Posterior vena cava (tissue), 2 donors: ENCODE measurements at regions not wholly inside any gene's neighbourhood (a gene's known extent, or its start where the extent isn't known, plus 50 kb on each side); places are given as distances from the start of the nearest gene placed in this dataset.
"Not testable (repeated sequence)": the region's sequence is repeated elsewhere in the genome, so short reads cannot be mapped to it uniquely, and the experiment has no call there.

ENCODE experiments used
- DNase-seq: peaks from one replicate; pipeline ENCODE4 v3.0.0-alpha.2; 2020; ENCODE audit warnings: low spot score
- intact Hi-C, 2 donors: fragments of 100-400 bp; cut with DNase I; formaldehyde crosslinking; loops; one replicate each; pipeline versions ENCODE4 v1.14.1 to v1.14.2; 2022 to 2023
- donor health status: DM: yes; HTN: yes; CAD: no.
- donor health status: DM: yes; HTN: yes; CAD: no.

DNA sequence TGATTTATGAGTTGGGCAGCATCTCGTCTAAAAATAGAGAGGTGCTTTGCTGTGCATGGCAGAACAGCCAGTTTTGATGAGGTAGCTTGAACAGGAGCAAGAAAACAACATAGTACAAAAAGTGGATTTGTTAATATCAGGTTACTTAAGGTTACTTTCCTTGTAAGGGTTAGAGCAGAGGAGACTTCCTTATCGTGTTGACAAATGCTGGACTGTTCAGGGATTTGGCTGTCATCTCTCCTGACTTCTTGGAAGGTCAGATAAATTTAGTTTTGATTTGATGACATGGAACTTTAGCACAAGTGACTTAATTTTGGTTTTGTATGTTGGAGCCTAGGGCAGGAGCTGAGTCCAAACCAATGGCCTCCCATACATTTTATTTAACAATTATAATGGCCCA is 163.9 kb upstream of the ELAC2 start:
- intact Hi-C loops, result no loop called here
- no peak for DNase-seq

GRCh38 chr17:13176436-13176835 is 158.6 kb upstream of the ELAC2 start:
- intact Hi-C loops, result no loop called here
- no peak for DNase-seq

DNA sequence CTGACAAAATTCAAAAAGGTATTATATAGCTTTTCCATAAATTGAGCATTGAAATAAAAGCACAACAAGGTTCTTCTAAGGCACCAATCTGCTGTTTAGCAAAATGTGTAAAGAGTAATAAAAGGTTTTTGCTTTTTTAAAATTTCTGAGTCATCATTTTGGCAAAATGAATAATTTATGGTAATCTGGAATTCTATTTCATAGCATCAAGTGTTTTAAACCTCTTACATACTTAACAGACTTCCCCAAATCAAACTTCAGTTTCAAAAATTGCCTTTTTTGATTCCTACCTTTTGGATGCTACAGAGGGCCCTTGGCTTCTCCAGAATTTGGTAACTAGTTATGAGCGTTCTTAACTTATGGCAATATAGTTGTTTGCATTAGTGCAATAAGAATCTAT is 154.0 kb upstream of the ELAC2 start:
- intact Hi-C loops, result no loop called here
- DNase-seq, result no peak

GRCh38 chr17:13162361-13162760 is 144.5 kb upstream of the ELAC2 start:
- DNase-seq, result no peak
- intact Hi-C loops, result no loop called here

GRCh38 chr17:13160790-13161189 is 143.0 kb upstream of the ELAC2 start:
- intact Hi-C loops, result no loop called here
- DNase-seq, result no peak

- intact Hi-C loops, result no loop called here
- DNase-seq, result no peak
Observed at GRCh38 chr17:13160296-13160695, 142.5 kb upstream of the ELAC2 start.

DNA sequence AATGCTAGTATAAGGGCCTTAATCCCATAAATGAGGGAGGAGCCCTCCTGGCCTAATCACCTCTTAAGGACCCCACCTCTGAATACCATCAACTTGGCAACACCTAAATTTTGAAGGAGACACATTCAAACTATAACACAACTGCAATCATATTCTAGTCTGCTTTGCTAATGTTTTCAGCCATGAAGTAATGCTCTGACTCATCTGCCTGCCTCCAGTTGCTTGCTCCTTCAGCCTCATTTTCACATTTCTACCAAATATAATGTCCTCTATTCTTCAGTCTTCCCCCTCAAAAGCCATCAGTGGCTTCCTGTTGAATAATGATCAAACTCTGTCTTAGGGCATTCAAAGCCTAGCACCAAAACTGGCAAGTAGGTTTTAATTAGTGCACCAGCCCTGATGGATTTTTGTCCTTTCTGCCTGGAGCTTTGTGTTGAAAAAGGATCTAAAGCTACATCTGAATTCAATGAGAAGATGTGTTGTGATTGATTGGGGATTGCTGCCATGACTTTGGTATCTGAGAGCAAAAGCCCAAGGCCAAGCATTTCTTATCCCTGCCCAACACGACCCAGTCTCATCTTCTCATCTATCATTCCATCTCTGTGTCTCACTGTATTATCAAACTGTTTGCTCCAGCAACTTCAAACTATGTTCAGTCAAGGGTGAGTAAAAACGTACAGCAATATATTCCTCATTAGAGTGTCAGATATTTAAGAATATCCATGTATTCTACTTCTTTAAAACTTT is 140.8 kb upstream of the ELAC2 start:
- intact Hi-C loops, result no loop called here
- DNase-seq, result no peak

- no peak for DNase-seq
- intact Hi-C loops, result no loop called here
Observed at GRCh38 chr17:13157656-13158055, 139.8 kb upstream of the ELAC2 start.

- intact Hi-C loops, result no loop called here
Observed at GRCh38 chr17:13154930-13155329, 137.1 kb upstream of the ELAC2 start.

DNA sequence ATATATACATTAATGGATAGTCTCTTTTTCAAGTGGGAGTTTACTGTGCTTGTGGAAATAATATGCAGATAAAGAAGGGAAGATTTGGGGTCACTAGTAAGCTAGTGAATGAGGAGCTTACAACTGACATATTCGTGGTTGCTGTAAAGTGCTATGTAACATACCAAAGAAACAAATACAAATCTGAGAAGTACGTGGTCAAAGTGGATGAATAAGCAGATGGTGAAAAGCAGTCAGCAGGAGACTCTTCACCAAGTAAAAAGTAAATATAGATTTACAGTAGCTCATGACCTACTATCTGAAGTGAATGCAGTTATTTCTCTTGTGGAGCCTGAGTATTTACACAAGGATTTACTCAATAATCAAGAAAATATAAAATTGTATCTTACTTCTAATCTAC is 136.6 kb upstream of the ELAC2 start:
- intact Hi-C loops, result no loop called here
- no peak for DNase-seq

More at GRCh38 chr17:13154930-13155329, 137.1 kb upstream of the ELAC2 start:
- no peak for DNase-seq

DNA sequence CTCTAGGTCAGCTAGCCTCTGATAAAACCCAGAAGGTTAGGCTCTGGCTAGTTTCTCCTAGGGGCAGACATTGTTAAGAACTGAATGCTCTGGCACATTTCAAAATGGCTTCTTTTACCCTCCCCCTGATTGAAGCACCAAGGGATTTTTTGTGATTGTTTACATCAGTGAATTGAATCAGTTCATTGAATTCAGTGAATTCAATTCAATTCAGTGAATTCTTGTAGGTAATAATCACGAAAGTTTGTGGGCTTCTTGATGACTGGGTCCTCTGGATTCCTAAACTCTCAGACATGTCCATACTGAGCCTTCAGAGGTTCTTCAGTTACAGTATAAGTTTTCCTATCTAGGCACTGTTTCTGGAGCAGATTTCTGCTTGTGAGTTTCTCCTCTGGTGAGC is 135.2 kb upstream of the ELAC2 start:
- intact Hi-C loops, result no loop called here
- no peak for DNase-seq

GRCh38 chr17:13152501-13152900 is 134.7 kb upstream of the ELAC2 start:
- no peak for DNase-seq
- intact Hi-C loops, result no loop called here

GRCh38 chr17:13150738-13151137 is 132.9 kb upstream of the ELAC2 start:
- intact Hi-C loops, DNase-seq: not testable (repeated sequence)

DNA sequence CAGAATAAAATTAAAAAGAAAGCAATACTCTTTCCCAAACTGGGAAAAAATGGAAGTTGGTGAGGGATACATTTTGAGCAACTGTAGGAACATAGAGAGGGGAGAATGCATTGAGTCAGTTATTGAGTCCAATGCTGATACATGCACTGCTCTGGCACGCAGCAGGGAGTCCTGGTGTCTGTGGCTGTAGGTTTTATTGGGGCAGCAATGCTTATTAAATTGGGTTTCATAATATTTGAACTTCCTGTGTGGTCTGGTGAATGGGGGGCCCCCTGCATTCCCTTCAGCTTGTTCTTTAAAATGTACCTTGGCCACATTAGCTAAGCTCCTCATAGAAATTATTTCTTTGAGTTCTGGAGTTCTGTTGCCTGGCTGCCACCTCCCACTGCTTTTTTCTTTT is 125.2 kb upstream of the ELAC2 start:
- intact Hi-C loops, result no loop called here
- no peak for DNase-seq

DNA sequence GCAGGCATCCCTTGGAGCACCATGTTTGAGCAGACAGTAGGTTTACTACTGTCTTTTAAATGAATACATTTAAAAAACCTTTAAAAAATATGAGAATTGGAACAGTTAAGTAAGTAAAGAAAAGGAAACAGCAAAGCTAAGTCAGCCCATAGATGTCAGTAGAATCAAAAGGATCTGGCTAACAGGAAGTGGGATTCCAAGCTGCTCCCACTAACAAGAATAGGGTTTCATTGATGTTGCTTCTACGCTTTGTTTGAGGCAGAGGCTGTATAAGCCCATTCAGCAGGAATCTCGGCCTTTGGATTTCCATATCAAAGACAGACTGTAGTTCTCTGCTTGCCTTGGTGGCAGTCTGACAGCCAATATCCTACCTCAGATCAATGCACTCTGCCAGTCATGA is 122.9 kb upstream of the ELAC2 start:
- intact Hi-C loops, result no loop called here
- DNase-seq, result no peak

GRCh38 chr17:13135506-13135905 is 117.7 kb upstream of the ELAC2 start:
- DNase-seq, result no peak
- intact Hi-C loops, result no loop called here

- no peak for DNase-seq
- intact Hi-C loops, result no loop called here
Observed at GRCh38 chr17:13134076-13134475, 116.2 kb upstream of the ELAC2 start.

DNA sequence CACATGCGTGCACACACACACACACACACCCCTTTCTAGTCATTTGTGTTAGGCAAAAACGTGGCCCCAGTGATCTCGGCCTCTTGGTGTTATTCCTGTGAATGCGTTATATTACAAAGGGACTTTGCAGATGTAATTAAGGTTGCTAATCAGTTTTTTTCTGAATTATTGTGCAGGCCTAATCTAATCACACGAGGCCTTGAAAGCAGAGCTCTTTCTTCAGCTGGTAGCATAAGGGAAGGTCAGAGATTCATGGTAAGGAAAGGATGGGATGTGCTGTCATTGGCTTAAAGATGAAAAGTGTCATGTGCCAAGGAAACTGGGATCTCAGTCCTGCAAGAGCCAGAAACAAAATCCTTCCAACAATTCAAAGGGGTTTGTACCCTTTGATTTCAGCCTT is 113.4 kb upstream of the ELAC2 start:
- intact Hi-C loops, result no loop called here

DNA sequence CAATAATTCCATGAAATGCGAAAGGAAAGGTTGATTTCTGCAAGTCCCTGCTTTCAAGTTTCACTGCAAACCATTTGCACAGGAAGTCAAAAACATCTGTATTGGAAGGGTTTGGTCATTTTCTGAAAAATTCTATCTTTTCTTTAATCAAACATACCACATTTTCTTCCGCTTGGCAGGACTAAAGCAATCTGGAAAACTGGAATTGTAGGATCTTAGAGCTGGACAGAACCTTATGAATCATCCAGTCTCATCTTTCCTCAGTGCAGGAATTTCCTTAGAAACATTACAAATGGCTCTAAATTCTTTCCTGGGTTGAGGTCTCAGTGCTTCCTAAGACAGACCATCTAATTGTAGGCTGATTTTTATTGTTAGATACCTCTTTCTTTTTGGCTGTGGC is 111.5 kb upstream of the ELAC2 start:
- no peak for DNase-seq
- intact Hi-C loops, result no loop called here

More for the DNA sequence above, 113.4 kb upstream of the ELAC2 start:
- no peak for DNase-seq

- no peak for DNase-seq
- intact Hi-C loops, result no loop called here
Observed at GRCh38 chr17:13128676-13129075, 110.8 kb upstream of the ELAC2 start.

DNA sequence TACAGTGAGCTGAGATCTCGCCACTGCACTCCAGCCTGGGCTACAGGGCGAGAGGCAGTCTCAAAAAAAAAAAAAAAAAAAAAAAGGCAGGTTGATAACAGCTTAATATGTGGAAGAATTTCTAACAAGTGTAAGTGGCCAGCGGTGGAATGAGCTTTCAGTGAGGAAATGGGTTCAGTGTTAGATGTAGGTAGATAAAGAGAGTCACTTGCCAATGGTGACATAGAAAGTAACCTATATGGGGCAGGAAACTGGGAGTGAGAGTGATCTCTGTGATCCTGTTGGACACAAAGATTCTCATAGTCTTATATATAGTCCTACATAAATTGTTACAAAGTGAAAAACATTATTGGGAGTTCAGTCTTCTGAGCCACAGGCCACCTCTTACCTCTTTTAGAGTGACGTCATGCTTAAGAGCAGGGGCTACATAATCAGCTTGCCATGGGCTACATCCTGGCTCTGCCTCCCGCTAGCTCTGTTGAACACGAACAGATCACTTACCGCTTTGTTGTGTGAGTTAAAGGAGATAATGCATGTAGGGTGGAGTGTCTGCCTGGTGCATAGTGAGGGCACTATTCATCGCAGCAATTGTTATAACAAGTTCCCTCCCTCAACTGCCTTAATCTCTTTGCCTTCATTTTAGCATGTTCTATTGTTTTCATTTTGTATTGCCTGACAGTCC is 110.2 kb upstream of the ELAC2 start:
- DNase-seq, result no peak
- intact Hi-C loops, result no loop called here
